Renal pelvis (tissue), 1 donor: ENCODE measurements at regions not wholly inside any gene's neighbourhood (a gene's known extent, or its start where the extent isn't known, plus 50 kb on each side); places are given as distances from the start of the nearest gene placed in this dataset.

Experiments
- DNase-seq: peaks from one replicate; pipeline ENCODE4 v3.0.0-alpha.2; 2013

GRCh38 chr3:56985460-56985859 is 75.0 kb upstream of the SPATA12 start:
- DNase-seq: no peak

DNA sequence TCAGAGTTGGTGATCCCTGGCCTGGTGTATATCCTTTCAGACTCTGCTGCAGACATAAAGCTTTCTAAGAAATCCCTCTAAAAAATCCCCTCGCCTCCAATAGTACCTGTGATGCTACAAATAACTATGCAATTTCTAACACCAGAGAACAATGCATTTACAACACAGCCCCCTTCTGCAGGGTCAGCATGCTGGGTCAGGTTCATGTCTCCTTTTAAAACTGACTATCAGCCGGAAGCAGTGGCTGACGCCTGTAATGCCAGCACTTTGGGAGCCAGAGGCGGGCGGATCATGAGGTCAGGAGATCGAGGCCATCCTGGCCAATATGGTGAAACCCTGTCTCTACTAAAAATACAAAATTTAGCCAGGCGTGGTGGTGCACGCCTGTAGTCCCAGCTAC is 77.0 kb upstream of the SPATA12 start:
- no peak for DNase-seq

- no peak for DNase-seq
These were observed 78.8 kb upstream of the SPATA12 start for GRCh38 chr3:56981445-56982230.

GRCh38 chr3:56980798-56981390 is 79.6 kb upstream of the SPATA12 start:
- DNase-seq: no peak

- no peak for DNase-seq
These were observed 80.2 kb upstream of the SPATA12 start for GRCh38 chr3:56980243-56980642.

DNA sequence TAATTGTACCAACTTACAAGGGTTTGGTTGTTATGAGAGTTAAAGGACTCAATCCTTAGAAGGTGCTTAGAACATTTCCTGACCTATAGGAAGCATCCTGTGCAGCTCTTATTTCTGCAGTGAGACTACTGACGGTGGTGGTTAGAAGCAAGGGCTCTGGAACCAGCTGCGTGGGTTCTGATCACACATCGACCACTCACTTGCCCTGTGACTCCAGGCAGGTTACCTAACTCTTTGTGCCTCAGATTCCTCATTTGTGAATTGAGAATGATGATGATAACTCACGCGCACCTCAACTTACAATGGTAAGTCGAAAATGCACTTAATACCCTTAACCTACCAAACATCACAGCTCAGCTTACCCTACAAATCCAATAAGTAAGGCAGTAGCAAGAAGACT is 80.7 kb upstream of the SPATA12 start:
- DNase-seq: no peak

DNA sequence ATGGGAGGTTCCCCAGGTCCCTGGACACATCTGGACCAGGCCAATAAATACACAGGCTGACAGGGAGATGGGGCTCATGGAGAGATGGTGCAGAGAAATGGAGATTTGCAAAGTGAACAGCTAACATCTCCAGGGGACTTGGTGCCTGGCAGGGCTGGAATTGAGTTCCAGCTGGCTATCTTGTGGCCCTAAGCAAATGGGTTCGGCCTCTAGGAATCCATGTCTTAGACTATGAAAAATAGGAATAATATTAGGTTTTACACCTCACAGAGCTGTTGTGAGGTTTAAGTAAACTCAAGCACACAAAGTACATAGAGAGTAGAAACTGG is 82.9 kb upstream of the SPATA12 start:
- no peak for DNase-seq

DNA sequence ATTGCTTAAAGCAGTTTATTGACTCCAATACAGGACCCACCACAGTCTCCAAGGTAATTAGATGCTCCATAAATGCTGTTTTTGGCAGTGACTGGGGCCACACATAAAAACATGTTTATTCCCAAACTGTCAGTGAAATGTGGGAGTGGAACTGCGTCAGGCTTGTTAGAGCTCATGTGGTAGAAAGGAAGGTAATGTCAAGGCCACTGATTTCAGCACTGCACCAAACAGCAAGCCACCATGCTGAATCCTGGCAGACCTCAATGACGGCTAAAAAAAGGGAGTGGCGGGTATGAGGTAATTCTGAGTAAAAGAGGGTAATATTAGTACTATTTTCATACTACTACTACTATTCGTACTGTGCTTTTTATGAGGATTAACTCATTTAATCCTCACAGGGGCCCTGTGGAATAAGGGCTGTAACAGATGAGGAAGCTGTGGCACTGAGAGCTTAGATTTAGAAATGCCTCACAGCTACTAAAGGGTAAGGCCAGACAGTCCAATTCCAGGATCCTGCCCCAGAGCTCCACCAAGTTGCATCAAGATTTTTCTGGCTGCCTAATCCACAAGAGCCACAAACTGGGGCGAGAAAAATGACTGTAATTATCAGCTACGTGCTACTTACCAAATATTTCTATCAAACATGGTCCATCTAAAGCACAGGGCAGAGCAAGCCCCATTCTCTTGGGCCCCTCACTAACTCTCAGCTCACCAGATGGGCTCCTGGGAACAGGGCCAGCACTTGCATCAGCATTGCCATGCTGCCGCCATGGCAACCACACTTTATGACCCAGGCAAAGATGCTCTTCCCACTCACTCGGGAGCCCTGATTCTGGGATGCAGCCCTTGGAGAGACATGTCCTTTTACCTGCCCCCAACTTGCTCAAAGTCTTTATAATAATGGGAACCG is 83.6 kb upstream of the SPATA12 start:
- DNase-seq: no peak

DNA sequence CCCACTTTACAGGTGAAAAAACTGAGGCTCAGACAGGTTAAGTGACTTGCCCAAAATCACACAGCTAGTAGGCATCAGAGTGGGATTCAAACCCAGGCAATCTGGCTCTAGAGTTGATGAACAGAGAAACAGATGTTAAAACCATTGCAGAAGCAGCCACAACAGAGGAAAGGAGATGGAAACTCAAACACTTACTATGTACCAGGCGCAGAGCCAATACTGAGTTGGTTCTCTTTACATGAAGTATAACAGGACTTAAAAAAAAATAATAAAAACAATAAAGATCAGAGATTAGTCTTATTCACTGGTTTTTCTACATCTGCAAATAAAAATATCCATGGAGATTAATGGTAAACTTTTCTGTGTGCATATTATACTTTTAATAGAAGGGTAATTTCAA is 84.9 kb upstream of the SPATA12 start:
- no peak for DNase-seq

DNA sequence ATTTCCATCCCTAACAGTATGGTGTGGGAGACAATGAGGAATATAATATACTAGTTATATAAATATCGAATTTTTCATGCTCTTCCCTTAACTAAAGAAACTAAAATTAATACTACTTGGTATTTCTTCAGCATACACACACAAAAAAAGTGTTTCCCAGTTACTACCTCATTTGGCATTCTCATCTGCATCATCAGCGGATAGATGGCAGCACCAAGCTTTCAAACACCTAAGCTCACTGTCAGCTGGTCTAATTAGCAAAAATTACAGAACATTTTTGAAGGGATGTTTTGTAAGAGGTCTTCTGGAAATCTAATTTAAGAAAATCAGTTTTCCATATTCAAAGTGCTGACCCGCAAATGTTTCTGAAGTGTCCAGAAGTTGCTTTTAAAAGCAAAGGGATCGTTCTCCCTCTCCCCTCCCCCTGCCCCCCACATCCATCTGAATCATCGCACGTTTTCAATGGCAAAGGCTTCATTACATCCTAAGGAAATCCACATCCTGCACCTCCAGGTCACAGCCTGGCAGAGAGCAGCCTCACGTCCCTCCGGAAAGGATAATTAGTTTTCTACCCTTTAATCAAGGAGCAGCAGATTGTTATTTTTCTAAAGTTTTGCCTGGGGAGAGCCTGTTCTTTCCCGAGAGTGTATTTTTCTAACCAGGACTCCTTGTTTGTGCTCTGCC is 86.1 kb upstream of the SPATA12 start:
- no peak for DNase-seq

DNA sequence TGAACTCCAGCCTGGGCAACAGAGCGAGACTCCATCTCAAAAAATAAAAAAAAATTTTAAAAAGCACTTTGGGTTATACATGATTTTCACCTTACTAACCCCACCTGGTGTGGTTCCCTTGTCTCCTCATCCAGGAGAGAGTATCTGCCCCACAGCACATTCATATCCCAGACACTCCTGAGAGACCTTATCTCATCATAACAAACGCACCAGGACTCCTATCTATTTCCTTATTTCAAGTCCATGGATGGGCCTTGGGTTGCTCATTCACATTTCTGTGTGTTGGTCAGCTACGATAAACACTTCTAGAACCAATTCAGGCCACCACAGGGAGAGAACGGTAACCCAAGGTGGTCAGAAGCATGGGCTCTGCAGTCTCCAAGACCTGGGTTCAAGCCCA is 88.6 kb upstream of the SPATA12 start:
- DNase-seq: no peak

GRCh38 chr3:56971261-56971660 is 89.2 kb upstream of the SPATA12 start:
- no peak for DNase-seq

GRCh38 chr3:56970461-56970879 is 90.0 kb upstream of the SPATA12 start:
- DNase-seq: no peak

DNA sequence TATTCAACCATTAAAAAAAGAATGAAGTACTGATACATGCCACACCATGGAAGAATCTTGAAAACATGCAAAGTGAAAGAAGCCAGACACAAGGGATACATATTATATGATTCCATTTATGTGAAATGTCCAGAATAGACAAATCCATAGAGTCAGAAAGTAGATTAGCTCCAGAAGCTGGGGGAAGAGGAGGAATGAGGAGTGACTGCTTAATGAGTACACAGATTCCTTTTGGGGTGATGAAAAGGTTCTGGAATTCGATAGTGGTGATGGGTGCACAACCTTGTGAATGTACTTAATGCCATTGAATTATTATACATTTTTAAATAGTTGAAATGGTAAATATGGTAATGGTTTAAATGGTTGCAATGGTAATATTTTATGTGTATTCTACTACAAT is 90.6 kb upstream of the SPATA12 start:
- no peak for DNase-seq

DNA sequence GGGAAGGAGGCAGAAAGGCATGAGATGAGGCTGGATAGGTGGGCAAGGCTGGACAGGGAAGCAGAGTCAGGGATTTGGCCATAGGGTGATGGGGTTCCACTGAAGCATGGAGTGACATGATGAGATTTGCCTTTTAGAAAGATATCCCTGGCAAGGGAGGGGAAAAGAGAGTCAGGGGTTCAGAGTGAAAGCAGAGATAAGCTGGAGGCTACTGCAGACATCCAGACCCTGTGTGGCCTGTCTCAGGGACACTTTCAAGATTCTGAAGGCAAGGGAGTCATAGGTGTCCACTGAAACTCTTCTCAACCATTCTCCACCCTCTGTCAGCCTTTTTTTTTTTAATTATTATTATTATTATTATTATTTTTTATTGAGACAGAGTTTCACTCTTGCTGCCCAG is 94.0 kb upstream of the SPATA12 start:
- no peak for DNase-seq

GRCh38 chr3:56966104-56966503 is 94.4 kb upstream of the SPATA12 start:
- DNase-seq: no peak

DNA sequence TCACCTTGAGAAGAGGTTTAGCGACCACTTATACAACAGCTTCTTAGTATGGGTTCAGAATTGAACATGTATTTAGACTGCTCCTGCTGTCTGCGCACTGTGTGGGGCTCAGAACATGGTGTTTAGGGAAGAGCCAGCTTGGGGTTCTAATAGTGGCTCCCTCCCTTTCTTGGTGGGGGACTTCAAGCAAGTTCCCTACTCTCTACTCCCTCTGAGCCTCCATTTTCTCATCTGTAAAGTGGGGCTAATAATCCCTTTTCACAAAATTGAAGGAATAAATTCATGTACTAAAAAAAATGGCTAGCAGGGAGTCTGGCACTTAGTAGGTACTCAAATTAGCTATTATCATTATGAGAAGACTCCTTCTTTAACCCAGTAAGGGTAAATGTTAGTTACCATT is 97.5 kb upstream of the SPATA12 start:
- no peak for DNase-seq

GRCh38 chr3:56962206-56962605 is 98.3 kb upstream of the SPATA12 start:
- no peak for DNase-seq

DNA sequence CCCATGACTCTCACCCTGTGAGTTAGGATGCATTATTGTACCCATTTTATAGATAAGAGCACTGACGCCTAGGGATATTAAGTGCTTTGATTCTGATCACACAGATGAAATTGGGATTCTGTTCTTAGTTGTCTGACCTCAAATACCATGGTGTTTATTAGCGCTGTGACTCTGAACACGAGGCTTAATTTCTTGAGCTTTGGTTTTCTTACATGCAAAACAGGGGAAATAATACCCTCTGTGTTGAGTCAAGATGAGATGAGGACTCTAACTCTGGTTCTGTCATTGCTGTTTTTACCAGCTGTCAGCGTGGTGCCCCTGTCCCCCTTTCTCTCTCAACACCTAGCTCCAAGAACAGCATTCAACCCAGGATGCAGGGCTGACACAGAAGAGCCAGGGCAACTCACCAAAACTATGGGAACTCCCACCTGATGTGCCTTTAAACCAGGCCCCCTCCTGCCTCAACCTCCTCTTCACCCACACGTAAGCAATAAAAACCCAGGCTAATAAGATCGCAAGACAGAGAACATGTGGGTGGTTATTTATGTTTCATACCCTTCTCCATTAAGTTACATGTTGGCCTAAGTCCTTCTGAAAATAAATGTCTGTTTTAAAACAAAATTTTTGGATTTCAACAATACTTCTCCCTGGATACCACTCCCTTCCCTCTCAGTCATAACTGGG is 100.1 kb upstream of the SPATA12 start:
- DNase-seq: no peak

DNA sequence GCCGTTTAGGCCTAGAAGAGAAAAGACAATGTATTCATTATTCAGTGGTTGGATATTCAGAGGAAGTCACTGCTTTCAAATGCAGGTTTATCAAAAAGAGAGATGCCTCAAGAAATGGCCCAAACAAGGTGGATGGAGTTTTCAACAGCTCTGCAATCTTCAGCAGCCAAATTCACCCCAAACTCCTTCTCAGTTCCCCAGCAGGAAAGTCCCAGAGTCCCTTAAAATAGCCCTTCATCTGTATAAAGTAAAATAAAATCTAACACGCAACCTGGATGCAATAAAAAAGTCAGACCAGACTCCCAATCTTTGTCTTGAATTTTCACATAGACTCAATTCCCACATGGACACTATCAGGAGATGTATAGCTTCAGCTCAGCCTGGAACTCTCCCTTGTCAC is 101.6 kb upstream of the SPATA12 start:
- no peak for DNase-seq

GRCh38 chr3:56957522-56957921 is 102.9 kb upstream of the SPATA12 start:
- no peak for DNase-seq

DNA sequence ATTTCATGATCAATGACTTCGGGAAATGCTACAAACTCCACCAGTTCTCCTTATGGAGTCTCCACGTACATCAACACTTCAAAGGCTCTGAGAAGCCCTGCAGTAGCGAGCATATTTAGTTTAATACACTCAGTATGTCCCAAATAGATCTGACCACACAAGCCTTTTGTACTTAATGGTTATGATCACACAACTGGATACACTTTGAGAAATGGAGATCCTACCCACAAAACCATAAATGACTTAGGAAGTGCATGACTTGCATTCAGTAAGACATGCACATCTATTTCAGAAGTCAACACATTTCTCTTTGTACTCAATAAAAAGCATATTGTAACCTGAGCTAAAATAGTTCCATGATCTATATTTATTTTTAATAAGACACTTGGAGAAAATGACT is 103.6 kb upstream of the SPATA12 start:
- DNase-seq: no peak
